Liver (tissue), 3 donors: ENCODE measurements at regions not wholly inside any gene's neighbourhood (a gene's known extent, or its start where the extent isn't known, plus 50 kb on each side); places are given as distances from the start of the nearest gene placed in this dataset.

Experiments used
- GABPA ChIP-seq, 2 donors: IDR thresholded peaks in 1 of 2; conservative IDR thresholded peaks in 1 of 2; 2 replicates each; pipeline ENCODE4 v1.6.1; 2016; ENCODE audit warnings: antibody characterized with exemption in 2 of 2, mild to moderate bottlenecking in 1 of 2, moderate library complexity in 1 of 2
- JUND ChIP-seq, 2 donors: IDR thresholded peaks; 2 replicates each; pipeline ENCODE4 v1.6.1; 2016; ENCODE audit warnings: antibody characterized with exemption in 2 of 2
- NR2F2 ChIP-seq: IDR thresholded peaks from 2 replicates; pipeline ENCODE4 v1.6.1; 2016; ENCODE audit warnings: antibody characterized with exemption
- RAD21 ChIP-seq, 2 donors: IDR thresholded peaks; 2 replicates each; pipeline ENCODE4 v1.6.1; 2016; ENCODE audit warnings: antibody characterized with exemption in 2 of 2, mild to moderate bottlenecking in 2 of 2
- RXRA ChIP-seq, 2 donors: IDR thresholded peaks; 2 replicates each; pipeline ENCODE4 v1.6.1; 2017 to 2018; ENCODE audit warnings: antibody characterized with exemption in 2 of 2, mild to moderate bottlenecking in 1 of 2
- SP1 ChIP-seq: IDR thresholded peaks from 2 replicates; pipeline ENCODE4 v1.6.1; 2018; ENCODE audit warnings: antibody characterized with exemption, mild to moderate bottlenecking
- TAF1 ChIP-seq: conservative IDR thresholded peaks from 2 replicates; pipeline ENCODE4 v1.6.1; 2016; ENCODE audit warnings: antibody characterized with exemption, mild to moderate bottlenecking
- YY1 ChIP-seq: IDR thresholded peaks from 2 replicates; pipeline ENCODE4 v1.6.1; 2016; ENCODE audit warnings: antibody characterized with exemption, mild to moderate bottlenecking
- TF ChIP-seq, protein P1 (sequence below): fragments of 150-350 bp; IDR thresholded peaks from 2 replicates; pipeline ENCODE4 v1.5.1; 2017; ENCODE audit warnings: improper control_type of control experiment, low read depth, low read length; ENCODE audit not compliant: missing input control
- TF ChIP-seq, protein P2 (sequence below): IDR thresholded peaks from 2 replicates; pipeline ENCODE4 v1.6.1; 2016; ENCODE audit warnings: antibody characterized with exemption
- TF ChIP-seq, protein P3 (sequence below): IDR thresholded peaks from 2 replicates; pipeline ENCODE4 v1.6.1; 2016; ENCODE audit warnings: antibody characterized with exemption, mild to moderate bottlenecking
- donor health status: healthy.
- donor health status: healthy.

DNA sequence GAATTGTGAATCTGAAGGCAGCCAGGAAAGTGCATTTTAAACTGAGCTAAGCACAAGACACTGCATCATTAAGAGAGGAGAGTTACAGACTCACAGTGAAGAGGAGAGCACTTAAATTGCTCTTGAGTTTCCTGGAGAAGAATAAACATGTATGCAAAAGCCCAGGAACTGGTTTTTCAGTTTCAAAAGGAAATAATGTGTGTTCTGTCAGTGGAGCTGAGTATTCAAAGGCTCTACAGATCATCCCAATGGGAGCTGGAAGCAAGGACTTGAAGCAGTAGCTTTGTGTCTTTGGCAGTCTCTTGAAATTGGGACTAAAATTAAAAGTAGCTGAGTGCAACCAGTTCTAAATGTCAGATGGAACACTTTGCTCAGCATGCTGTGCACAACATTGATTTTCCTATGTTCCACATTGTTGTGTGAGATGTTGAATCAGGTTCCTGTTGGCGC lies 147.5 kb upstream of the ANK2 start:
- TF ChIP-seq, protein P1, sequence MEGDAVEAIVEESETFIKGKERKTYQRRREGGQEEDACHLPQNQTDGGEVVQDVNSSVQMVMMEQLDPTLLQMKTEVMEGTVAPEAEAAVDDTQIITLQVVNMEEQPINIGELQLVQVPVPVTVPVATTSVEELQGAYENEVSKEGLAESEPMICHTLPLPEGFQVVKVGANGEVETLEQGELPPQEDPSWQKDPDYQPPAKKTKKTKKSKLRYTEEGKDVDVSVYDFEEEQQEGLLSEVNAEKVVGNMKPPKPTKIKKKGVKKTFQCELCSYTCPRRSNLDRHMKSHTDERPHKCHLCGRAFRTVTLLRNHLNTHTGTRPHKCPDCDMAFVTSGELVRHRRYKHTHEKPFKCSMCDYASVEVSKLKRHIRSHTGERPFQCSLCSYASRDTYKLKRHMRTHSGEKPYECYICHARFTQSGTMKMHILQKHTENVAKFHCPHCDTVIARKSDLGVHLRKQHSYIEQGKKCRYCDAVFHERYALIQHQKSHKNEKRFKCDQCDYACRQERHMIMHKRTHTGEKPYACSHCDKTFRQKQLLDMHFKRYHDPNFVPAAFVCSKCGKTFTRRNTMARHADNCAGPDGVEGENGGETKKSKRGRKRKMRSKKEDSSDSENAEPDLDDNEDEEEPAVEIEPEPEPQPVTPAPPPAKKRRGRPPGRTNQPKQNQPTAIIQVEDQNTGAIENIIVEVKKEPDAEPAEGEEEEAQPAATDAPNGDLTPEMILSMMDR = no peak
- TF ChIP-seq TAF1 = no peak
- TF ChIP-seq, protein P2, sequence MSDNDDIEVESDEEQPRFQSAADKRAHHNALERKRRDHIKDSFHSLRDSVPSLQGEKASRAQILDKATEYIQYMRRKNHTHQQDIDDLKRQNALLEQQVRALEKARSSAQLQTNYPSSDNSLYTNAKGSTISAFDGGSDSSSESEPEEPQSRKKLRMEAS = no peak
- no peak for TF ChIP-seq GABPA (IDR thresholded peaks at IDR 0.05 in 1 of 2, conservative IDR thresholded peaks at IDR 0.05 in 1 of 2)
- no peak for TF ChIP-seq YY1
- no peak for TF ChIP-seq RXRA (IDR thresholded peaks at IDR 0.05)
- no peak for TF ChIP-seq JUND (IDR thresholded peaks at IDR 0.05)
- no peak for TF ChIP-seq SP1
- TF ChIP-seq RAD21 (IDR thresholded peaks at IDR 0.05) = no peak
- TF ChIP-seq, protein P3, sequence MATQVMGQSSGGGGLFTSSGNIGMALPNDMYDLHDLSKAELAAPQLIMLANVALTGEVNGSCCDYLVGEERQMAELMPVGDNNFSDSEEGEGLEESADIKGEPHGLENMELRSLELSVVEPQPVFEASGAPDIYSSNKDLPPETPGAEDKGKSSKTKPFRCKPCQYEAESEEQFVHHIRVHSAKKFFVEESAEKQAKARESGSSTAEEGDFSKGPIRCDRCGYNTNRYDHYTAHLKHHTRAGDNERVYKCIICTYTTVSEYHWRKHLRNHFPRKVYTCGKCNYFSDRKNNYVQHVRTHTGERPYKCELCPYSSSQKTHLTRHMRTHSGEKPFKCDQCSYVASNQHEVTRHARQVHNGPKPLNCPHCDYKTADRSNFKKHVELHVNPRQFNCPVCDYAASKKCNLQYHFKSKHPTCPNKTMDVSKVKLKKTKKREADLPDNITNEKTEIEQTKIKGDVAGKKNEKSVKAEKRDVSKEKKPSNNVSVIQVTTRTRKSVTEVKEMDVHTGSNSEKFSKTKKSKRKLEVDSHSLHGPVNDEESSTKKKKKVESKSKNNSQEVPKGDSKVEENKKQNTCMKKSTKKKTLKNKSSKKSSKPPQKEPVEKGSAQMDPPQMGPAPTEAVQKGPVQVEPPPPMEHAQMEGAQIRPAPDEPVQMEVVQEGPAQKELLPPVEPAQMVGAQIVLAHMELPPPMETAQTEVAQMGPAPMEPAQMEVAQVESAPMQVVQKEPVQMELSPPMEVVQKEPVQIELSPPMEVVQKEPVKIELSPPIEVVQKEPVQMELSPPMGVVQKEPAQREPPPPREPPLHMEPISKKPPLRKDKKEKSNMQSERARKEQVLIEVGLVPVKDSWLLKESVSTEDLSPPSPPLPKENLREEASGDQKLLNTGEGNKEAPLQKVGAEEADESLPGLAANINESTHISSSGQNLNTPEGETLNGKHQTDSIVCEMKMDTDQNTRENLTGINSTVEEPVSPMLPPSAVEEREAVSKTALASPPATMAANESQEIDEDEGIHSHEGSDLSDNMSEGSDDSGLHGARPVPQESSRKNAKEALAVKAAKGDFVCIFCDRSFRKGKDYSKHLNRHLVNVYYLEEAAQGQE = no peak
- no peak for TF ChIP-seq NR2F2
